Retina (tissue), 1 donor: ENCODE measurements at regions not wholly inside any gene's neighbourhood (a gene's known extent, or its start where the extent isn't known, plus 50 kb on each side); places are given as distances from the start of the nearest gene placed in this dataset.
"Not testable (repeated sequence)": the region's sequence is repeated elsewhere in the genome, so short reads cannot be mapped to it uniquely, and the experiment has no call there.

Experiments
- DNase-seq: peaks from one replicate; pipeline ENCODE4 v3.0.0-alpha.2; 2016

DNA sequence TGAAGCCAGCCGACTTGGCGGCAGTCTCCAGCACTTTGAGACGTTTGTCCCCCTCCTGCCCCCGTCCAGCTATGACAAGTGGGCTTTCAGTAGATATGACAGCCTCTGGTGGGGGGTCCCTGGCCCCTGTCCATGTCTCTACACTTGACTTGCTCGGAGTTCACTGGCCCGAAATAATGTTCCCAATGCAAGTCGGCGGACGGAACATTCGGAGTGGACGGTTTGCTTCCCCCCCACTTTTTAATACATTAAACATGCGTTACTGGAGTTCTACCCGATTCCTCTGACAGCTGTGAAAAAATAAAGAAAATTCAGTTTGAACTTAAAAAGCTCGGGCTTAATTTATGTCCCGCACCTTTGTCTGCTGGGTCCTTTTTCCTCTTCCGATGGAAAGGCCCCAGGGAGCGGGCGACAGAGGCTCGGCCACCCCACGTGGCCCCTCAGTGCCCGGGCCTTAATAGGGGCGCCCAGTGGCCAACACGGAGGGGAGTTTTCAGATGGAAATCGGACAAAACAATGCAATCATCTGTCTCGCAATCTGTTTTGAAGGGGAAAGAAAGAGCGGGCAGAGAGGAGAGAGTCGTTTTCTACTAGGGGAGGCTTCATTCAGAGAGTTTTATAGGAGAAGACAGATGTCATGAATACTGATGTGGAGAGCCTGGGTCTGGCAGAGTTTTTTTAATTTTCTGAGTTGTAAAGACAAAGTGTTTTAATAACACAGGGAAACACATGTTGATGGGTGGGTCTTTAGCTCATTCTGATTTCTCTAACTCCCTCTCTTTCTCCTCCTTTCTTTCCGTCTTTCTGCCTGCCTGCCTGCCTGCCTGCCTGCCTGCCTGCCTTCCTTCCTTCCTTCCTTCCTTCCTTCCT is 50.2 kb downstream of the SMIM38 start:
- peak; percentile 90 for DNase-seq

GRCh38 chr11:69206613-69206965 is 50.9 kb downstream of the SMIM38 start:
- not testable (repeated sequence) for DNase-seq

DNA sequence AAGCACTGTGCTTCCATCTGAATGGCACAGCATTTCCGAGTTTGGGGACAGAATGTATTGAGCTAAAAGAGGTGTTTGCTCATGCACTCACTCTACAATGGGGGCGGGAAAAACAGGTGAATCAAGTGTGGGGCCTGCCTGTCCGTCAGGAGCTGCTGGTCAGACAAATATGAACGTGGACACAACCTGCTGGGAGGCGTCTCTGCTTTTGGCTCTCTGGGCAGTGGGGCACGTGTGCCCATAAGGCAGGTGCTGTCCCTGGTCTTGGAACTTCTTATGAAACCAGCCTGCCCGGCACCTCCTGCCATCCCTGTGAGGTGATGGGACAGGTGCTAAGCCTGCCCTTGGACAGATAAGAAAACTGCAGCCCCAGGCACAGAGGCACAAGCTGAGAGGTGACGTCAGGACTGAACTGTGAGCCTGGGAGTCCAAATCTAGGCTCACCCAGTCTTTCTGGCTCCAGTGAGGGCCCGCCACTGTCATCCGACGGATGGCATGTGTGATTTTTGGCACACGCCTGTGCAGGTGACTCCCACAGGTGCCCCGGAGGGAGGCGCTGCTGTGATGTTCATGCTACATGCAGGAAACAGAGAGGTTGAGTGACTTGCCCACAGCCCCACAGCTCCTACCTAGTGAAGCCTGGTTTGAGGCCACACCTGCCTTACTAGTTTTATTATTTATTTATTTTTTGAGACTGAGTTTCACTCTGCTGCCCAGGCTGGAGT is 51.6 kb downstream of the SMIM38 start:
- no peak for DNase-seq

DNA sequence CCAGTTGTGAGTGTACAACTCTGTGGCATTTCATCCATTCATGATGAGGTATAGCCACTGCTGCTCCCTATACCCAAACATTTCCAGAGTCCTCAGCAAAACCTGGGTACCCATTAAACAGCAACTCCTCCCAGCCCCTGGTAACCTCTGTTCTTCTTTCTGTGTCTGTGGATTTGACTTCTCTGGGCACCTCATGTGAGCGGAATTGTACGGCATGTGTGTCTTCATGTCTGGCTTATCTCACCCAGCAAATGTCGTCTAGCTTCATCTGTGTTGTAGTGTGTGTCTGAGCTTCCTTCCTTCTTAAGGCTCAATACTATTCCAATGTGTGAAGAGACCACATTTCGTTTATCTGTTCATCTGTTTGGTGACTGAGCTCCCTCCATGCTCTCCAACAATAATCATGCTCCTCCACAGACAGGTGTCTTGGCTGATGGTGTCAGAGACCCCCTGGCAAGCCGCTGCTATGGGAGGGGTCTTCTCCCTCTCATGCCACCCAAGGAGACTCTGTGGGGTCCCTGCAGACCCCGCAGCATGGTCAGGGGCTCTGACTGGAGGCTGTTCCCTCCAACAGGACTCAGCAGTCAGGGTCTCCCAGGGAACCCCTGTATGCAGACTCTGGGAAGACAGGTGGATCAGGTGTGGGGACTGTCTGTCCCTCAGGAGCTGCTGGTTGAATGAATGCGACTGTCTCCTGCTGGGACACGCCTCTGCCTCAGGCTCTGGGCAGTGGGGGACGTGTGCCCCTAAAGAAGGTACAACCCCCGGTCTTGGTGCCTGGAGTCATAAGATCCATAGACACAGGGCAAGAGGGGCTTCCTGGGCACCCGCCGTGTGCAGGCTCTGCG is 52.7 kb downstream of the SMIM38 start:
- no peak for DNase-seq

GRCh38 chr11:69209038-69209350 is 53.3 kb downstream of the SMIM38 start:
- no peak for DNase-seq

DNA sequence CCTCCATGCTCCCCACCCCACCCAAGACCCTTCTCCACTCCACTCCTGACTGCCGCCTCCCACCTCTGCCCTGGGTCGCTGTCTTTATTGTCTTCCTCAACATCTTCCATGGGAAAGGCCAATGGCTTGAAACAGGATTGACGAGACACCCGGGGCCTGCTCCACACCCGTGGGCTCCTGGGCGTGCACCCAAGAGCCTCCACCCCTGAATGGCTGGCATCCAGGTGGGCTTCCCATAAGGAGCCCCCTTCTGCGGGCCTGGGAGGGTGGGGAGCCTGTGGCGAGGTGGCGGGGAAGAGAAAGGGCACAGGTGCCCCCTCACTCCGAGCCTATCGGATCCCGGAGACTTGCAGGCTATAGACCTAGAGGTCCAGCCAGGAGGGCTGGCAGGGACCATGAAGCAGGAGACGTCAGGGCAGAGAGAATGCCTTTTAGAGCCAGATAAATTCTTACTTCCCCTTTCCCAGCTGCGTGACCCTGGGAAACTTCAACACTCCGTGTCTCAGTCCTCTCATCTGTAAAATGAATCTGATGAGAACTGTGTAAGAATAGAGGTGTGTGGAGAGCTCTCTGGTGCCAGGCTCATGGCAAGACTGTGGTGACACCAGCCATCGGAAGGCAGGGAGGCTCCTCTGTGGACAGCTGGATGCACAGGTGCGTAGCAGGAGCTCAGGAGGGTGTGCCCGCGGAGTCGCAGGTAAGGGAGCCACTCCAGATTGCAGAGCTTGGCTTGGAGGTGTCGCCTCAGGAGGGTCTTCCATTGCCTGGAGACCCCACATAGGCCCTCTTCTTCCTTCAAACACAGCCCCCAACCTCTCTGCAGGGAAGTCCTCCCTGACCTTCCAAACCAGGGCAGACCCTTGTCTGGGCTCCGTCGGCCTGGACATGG is 53.9 kb downstream of the SMIM38 start:
- DNase-seq = no peak

DNA sequence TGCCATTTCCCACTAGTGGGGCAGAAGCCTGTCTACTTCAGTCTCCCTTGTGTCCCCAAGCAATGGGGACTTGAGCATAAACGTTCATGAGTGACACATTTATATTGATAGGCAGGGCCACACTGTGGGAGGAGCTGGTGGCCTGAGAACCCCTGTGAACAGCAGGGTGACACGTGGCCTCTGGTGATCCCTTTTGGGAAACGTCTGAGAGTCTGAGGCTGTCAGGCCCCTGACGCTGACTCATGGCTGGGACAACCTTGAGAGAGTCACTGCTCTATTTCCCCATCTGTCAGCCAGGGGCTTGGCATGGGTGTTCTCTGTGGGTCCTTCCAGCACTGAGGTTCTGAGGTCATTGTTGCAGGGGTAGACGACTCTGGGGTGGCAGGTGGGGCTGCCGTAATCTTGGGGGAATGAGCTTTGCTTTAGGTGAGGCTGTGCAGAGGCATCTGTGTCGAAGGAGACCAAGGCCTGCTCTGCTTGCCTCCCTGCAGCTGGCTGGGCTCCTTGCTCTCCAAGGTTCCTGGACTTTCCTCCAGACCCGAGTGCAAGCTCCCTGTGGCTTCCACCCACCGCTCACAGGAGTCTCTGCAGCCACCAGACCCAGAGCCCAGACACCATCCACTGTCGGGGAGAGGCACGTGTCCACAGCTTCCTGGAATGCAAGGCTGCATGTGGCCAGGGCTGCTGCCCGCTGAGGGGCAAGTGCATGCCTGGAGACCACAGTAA is 54.7 kb downstream of the SMIM38 start:
- DNase-seq = no peak

DNA sequence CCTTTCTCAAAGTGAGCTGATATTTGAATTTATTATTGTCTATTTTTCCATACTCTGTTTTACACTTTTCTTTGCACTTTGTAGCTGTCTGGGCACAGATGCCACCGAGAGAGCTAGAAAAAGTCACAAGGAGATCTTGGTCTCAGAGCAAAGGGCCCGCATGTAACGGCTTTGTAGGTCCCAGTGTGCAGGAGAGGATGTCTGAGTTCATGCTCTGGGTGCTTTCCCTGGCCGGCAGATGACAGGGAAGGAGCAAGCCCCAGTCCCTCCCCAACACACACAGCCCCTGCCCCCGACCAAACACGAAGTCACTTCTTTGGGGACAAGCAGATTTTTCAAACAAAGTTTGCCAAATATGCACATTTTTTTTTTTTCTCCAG is 55.8 kb downstream of the SMIM38 start:
- DNase-seq = no peak

DNA sequence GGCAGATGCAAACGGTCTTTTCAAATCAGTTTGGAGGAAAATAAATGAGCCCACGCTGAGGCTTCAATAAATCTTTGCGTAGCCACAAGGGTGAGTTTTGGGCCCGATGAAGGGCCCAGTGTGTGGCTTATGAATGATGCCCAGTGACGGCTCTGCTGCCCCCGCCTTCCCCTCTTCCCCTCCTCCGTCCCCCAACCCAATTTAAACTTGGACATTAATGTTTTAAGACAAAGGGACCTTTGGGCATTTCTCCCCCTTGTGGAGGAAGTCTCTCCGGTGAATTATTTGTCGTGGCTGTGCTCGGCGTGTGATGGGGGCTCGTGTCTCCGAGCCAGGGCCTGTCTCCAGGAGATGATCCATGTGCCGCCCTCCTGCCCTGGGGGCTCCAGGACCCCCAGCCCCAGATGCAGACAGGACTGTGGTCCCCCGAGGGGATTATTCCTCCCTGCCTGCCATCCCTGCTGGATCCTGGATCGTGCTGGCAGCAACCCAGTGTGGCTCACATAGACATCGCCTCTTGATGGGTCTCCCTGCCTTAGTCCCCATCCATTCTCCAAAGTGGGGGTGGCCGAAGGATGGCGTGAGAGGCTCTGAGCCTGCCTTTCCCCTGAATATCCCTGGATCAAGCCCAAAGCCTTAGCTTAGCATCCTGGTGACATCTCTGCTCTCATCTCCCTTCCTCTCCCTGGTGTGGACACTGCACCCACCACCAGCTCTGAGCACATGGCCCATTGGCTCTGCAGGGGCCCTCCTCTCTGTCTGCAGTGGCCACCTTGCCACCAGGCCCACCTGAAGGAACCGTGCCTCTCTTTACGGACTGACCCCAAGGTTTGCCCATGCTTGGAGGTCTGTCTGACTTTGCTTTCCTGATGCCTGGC is 56.4 kb downstream of the SMIM38 start:
- peak; percentile 70 for DNase-seq

DNA sequence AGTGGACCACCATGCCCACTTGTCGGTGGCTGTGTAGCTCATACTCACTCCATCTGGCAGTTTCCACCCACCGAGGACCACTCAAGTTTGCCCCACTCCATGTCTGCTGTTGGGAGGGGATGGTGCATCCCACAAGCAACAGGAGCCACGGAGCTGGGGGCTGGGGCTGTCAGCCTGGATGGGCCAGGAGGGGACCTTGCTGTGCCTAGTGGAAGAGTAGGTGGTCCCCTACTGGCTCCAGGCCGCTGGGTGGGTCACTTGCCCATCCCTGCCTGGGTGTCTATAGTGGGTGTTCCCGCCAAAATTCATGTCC is 57.0 kb downstream of the SMIM38 start:
- DNase-seq = no peak

- no peak for DNase-seq
These were observed 57.6 kb downstream of the SMIM38 start for GRCh38 chr11:69213316-69213715.

GRCh38 chr11:69213964-69214363 is 58.2 kb downstream of the SMIM38 start:
- DNase-seq = no peak

GRCh38 chr11:69215216-69215615 is 59.5 kb downstream of the SMIM38 start:
- DNase-seq = no peak

DNA sequence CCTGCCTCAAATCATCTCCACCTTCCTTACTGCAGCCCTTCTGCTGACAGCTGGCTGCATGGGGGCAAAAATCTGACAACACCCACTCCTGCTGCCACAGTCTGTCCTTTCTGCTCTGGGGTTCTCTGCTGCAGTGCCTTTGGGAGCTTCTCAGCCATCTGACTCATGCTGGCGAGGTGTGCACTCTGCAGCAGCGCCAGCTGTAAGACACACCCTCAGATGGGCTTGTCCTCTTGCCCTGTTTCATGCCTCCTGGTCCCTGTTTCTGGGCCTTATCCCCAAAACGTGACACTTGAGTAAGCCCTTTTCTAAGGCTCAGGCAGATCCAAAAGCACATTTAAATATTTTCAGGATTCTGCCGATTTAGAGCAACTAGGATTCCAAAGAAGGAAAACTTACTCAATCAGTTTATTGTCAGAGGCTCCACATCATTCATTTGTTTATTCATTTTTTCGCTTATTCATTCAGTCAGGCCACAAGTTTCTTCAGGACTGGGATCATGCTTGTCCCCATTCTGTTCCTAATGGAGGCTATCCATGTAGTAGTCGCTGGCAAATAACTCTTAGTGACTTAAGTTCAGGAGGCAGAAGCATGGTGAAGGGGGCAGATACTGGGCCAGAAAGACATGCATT is 60.2 kb downstream of the SMIM38 start:
- no peak for DNase-seq

GRCh38 chr11:69216647-69217051 is 60.9 kb downstream of the SMIM38 start:
- no peak for DNase-seq

DNA sequence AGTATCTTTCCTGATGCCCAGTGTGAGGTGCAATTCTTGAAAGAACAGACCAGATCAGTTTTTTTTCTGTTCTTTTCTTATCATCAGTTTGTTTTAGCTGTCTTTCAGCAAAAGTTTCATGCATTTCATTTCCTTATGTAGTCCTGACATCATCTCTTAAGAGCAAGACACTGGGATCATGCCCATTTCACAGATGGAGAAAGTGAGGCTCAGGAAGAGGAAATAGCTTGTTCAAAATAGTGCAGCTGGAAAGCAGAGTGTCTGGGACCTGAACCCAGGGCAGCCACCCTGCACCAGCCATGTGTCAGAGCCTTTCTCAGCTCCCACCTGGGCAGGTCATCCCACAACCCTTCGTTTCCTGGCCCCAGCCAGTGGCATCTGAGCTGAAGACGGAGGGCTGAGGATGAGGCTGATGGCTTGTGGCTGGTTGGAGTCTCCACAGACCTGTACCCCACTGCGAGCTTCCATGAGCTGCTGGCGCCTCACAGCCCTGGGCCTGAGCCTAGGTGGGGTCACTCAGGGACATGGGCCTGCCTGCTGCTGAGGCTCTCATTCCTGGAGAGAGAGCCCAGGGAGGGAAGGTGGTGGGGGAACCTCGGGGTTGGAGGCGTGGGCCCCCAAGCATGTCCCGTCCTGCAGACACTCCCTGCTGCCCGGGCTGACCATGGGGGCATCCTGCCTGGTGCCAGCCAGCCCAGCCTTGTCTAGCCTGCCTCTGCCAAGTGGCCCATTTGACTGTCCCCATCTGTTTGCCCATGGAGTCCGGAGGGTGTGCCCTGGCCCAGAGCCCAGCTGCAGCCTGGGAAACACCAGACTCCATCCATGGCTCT is 61.8 kb downstream of the SMIM38 start:
- DNase-seq = no peak

GRCh38 chr11:69218271-69218682 is 62.5 kb downstream of the SMIM38 start:
- DNase-seq = no peak

GRCh38 chr11:69218946-69219720 is 63.4 kb downstream of the SMIM38 start:
- DNase-seq = no peak

DNA sequence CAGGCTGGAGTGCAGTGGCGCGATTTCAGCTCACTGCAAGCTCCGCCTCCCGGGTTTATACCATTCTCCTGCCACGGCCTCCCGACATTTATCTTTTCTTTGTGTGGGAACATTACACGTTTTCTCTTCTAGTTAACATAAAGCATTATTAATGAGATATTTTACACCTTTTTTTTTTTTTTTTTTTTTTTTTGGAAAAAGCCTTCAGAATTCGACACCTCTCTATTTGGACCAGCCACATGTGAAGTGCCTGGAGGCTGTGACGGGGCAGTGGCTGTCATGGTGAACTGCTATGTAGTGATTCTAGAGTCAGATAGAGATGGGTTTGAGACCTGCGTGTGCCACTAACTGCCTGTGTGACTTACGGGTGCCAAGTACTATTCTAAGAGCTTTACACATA is 64.3 kb downstream of the SMIM38 start:
- DNase-seq = no peak
